Hepatocyte (in vitro differentiated cells): ENCODE measurements at regions not wholly inside any gene's neighbourhood (a gene's known extent, or its start where the extent isn't known, plus 50 kb on each side); places are given as distances from the start of the nearest gene placed in this dataset.

Experiments
- DNase-seq: peaks from one replicate; pipeline ENCODE4 v3.0.0-alpha.2; 2016; ENCODE audit warnings: low spot score
- H2AFZ ChIP-seq: fragments of 200-600 bp; sonication (generic); 2 replicates; pipeline ENCODE4 v1.6.0; 2016; ENCODE audit warnings: antibody characterized with exemption, mild to moderate bottlenecking
- H3K27ac ChIP-seq: fragments of 200-600 bp; sonication (generic); 2 replicates; pipeline ENCODE4 v1.5.1; 2016; ENCODE audit warnings: mild to moderate bottlenecking
- H3K27me3 ChIP-seq: fragments of 200-600 bp; sonication (generic); 2 replicates; pipeline ENCODE4 v1.6.1; 2016
- H3K36me3 ChIP-seq: fragments of 200-600 bp; sonication (generic); replicated peaks from 2 replicates; pipeline ENCODE4 v1.5.1; 2016; ENCODE audit warnings: low read depth; ENCODE audit not compliant: insufficient read depth
- H3K4me1 ChIP-seq: fragments of 200-600 bp; sonication (generic); 2 replicates; pipeline ENCODE4 v1.5.1; 2016; ENCODE audit warnings: mild to moderate bottlenecking, moderate library complexity; ENCODE audit not compliant: insufficient read depth
- H3K4me2 ChIP-seq: fragments of 200-600 bp; sonication (generic); 2 replicates; pipeline ENCODE4 v1.6.0; 2016
- H3K4me3 ChIP-seq: fragments of 200-600 bp; sonication (generic); 2 replicates; pipeline ENCODE4 v1.5.1; 2016; ENCODE audit warnings: mild to moderate bottlenecking
- H3K79me2 ChIP-seq: fragments of 200-600 bp; sonication (generic); 2 replicates; pipeline ENCODE4 v1.6.0; 2017; ENCODE audit warnings: mild to moderate bottlenecking
- H3K9me2 ChIP-seq: fragments of 200-600 bp; sonication (generic); replicated peaks from 2 replicates; pipeline ENCODE4 v1.6.0; 2017; ENCODE audit warnings: mild to moderate bottlenecking; ENCODE audit not compliant: insufficient read depth
- H3K9me3 ChIP-seq: fragments of 200-600 bp; sonication (generic); 2 replicates; pipeline ENCODE4 v1.5.1; 2016; ENCODE audit warnings: low read depth, mild to moderate bottlenecking
- H4K20me1 ChIP-seq: fragments of 200-600 bp; sonication (generic); 2 replicates; pipeline ENCODE4 v1.6.0; 2016; ENCODE audit warnings: mild to moderate bottlenecking; ENCODE audit not compliant: insufficient read depth, poor library complexity, severe bottlenecking
- CTCF ChIP-seq: fragments of 200-600 bp; sonication (generic); IDR thresholded peaks from 2 replicates; pipeline ENCODE4 v1.5.1; 2016; ENCODE audit warnings: antibody characterized with exemption, mild to moderate bottlenecking; ENCODE audit not compliant: poor library complexity
- EZH2 ChIP-seq: fragments of 200-600 bp; sonication (generic); IDR thresholded peaks from 2 replicates; pipeline ENCODE4 v1.6.1; 2016; ENCODE audit warnings: antibody characterized with exemption, mild to moderate bottlenecking, borderline replicate concordance
- EZH2phosphoT487 ChIP-seq: fragments of 200-600 bp; sonication (generic); IDR thresholded peaks from one replicate; pipeline ENCODE4 v1.6.1; 2018; ENCODE audit warnings: antibody characterized with exemption, mild to moderate bottlenecking, low read depth, moderate library complexity; ENCODE audit not compliant: unreplicated experiment, severe bottlenecking
- WGBS: methylation state at CpG from one replicate; pipeline ENCODE4 v1.1.6; 2016; ENCODE audit warnings: low lambda C conversion rate; ENCODE audit errors: missing lambda C conversion rate; 5-methylcytosine and 5-hydroxymethylcytosine counted together

DNA sequence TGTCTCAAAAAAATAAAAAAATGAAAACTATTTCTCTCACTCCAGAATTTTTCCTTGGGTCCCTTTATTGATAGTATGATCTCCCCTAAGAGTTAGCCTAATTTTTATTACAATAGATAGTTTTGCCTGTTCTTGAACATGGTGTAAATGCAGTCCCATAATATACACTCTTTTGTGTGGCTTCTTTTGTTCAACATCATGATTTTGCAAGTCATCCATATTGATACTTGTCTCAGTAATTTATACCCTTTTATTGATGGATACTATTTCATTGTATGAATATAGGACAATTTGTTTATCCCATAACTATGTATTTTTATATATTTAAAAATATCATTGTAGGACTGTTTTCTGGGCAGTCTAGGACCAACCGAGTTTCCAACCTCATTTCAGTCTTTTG lies 207.0 kb downstream of the UTP18 start:
- Histone ChIP-seq H3K79me2 (no peaks in the 10 kb centered on the region), H4K20me1 (no peaks in the 10 kb centered on the region), H3K4me1 (no peaks in the 10 kb centered on the region), H3K27ac (no peak overlapping the region), H3K4me3 (no peak overlapping the region), H2AFZ (no peak overlapping the region), H3K9me3 (no peaks in the 10 kb centered on the region), H3K36me3 (no peaks in the 10 kb centered on the region), H3K9me2 (no peaks in the 10 kb centered on the region), H3K27me3 (peaks cover 10% of the 10 kb centered on the region), H3K4me2 (no peak overlapping the region)
- WGBS: 78% methylated on average over 1 of the region's 1 CpG
- no peak for DNase-seq
- no peak for TF ChIP-seq EZH2phosphoT487
- TF ChIP-seq EZH2: no peak
- TF ChIP-seq CTCF: no peak

DNA sequence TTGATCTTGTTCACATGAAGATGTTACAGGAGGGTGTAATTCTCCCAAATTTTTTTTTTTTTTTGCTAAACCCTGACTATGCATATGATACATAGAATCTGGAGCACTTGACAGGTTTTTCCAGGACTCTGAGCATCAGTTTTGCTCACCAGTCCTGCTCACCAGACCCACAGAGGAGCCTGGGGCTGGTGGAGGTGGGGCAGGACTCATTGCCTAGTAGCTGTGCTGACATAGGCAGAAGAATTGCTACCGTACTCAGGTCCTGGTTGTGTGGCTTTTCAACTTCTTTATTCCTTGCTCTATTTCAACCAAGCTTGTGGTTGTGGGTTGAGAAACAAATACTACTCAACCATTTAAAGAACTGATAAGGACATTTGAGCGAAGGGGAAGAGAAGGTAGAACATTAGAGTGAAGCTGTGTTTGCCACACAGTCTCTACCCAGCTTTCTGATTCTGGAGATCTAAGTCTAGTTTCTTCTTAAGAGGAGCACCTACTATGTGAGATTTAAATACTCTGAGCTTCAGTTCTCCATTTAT lies 212.4 kb downstream of the UTP18 start:
- Histone ChIP-seq H3K4me1 (no peaks in the 10 kb centered on the region), H3K4me2 (no peak overlapping the region), H3K36me3 (no peaks in the 10 kb centered on the region), H2AFZ (no peak overlapping the region), H3K27ac (no peak overlapping the region), H3K79me2 (no peaks in the 10 kb centered on the region), H3K4me3 (no peak overlapping the region), H4K20me1 (no peaks in the 10 kb centered on the region), H3K9me2 (no peaks in the 10 kb centered on the region), H3K27me3 (peaks cover 3% of the 10 kb centered on the region), H3K9me3 (no peaks in the 10 kb centered on the region)
- WGBS: 68% methylated on average over 2 of the region's 2 CpGs
- TF ChIP-seq EZH2phosphoT487 (no peak), EZH2 (no peak), CTCF (no peak)
- no peak for DNase-seq

DNA sequence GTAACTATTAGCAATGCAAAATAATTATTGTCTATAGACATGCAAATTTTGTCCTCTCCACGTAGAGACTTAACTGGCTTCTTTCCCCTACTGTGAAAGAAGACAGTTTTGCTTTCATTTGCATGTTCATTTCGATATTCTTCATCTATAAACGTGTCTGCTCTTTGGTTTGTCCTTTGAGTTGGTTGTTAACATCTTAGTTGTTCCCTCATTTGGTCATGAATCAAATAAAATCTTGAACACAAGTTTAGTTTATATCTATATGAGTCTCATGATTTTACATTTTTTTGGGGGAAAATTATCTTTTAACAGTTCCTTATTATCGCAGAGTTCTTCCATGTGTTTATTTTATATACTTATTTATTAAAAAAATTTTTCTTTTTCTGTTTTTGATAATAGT lies 214.4 kb downstream of the UTP18 start:
- 65% methylated on average over 4 of the region's 4 CpGs for WGBS
- Histone ChIP-seq H3K79me2 (no peaks in the 10 kb centered on the region), H3K4me1 (no peaks in the 10 kb centered on the region), H3K4me3 (no peak overlapping the region), H2AFZ (no peak overlapping the region), H3K27ac (no peak overlapping the region), H3K4me2 (no peak overlapping the region), H3K9me3 (no peaks in the 10 kb centered on the region), H3K9me2 (no peaks in the 10 kb centered on the region), H3K27me3 (peaks cover 3% of the 10 kb centered on the region), H4K20me1 (no peaks in the 10 kb centered on the region), H3K36me3 (no peaks in the 10 kb centered on the region)
- no peak for DNase-seq
- no peak for TF ChIP-seq CTCF
- TF ChIP-seq EZH2phosphoT487: no peak

- H3K4me2 ChIP-seq: no peak overlapping the region
- WGBS: 55% methylated on average over 5 of the region's 5 CpGs
Observed at GRCh38 chr17:51475730-51476129, 215.4 kb downstream of the UTP18 start.

More at GRCh38 chr17:51475730-51476129, 215.4 kb downstream of the UTP18 start:
- H3K9me2 ChIP-seq: no peaks in the 10 kb centered on the region
- peaks cover 3% of the 10 kb centered on the region for H3K27me3 ChIP-seq
- TF ChIP-seq EZH2phosphoT487 (no peak), CTCF (no peak), EZH2 (no peak)
- H4K20me1 ChIP-seq: no peaks in the 10 kb centered on the region
- no peaks in the 10 kb centered on the region for H3K36me3 ChIP-seq
- no peak overlapping the region for H2AFZ ChIP-seq
- DNase-seq: no peak
- no peaks in the 10 kb centered on the region for H3K4me1 ChIP-seq
- no peak overlapping the region for H3K4me3 ChIP-seq
- H3K79me2 ChIP-seq: no peaks in the 10 kb centered on the region
- H3K9me3 ChIP-seq: no peaks in the 10 kb centered on the region
- H3K27ac ChIP-seq: no peak overlapping the region
